ENCODE measurements at regions not wholly inside any gene's neighbourhood (a gene's known extent, or its start where the extent isn't known, plus 50 kb on each side); places are given as distances from the start of the nearest gene placed in this dataset.

DNA sequence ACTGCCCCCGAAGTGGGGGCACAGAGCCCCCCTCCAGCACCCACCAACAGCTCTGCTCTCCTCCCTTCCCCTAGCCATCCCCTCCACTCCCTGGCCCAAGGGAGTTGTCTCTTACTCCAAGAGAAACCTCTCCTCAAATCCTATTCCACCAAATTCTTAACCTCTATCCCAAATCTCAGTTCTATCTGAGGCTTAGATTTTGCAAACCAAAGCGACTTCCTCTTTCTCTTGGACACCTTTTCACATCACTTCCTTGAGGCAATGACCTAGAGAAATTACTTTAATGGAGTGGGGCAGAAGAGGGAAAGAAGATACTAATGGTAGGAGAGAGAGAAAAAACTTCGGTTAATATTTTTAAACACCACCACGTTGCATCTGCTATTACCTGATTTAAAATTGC, 167.2 kb downstream of the SS18 start:
- TF ChIP-seq, protein P1, sequence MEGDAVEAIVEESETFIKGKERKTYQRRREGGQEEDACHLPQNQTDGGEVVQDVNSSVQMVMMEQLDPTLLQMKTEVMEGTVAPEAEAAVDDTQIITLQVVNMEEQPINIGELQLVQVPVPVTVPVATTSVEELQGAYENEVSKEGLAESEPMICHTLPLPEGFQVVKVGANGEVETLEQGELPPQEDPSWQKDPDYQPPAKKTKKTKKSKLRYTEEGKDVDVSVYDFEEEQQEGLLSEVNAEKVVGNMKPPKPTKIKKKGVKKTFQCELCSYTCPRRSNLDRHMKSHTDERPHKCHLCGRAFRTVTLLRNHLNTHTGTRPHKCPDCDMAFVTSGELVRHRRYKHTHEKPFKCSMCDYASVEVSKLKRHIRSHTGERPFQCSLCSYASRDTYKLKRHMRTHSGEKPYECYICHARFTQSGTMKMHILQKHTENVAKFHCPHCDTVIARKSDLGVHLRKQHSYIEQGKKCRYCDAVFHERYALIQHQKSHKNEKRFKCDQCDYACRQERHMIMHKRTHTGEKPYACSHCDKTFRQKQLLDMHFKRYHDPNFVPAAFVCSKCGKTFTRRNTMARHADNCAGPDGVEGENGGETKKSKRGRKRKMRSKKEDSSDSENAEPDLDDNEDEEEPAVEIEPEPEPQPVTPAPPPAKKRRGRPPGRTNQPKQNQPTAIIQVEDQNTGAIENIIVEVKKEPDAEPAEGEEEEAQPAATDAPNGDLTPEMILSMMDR (IDR thresholded peaks at IDR 0.05) = no peak
- no peak for TF ChIP-seq POLR2A (IDR thresholded peaks at IDR 0.05)
